ELF-1 (cell line): ENCODE measurements at regions not wholly inside any gene's neighbourhood (a gene's known extent, or its start where the extent isn't known, plus 50 kb on each side); places are given as distances from the start of the nearest gene placed in this dataset.

ENCODE experiments used
- DNase-seq: peaks from one replicate; pipeline ENCODE4 v3.0.0-alpha.2; 2016; ENCODE audit warnings: low read depth, low spot score

- DNase-seq: no peak
Observed at GRCh38 chr3:116767726-116768125, 58.1 kb downstream of the TUSC7 start.

GRCh38 chr3:116770815-116771450 lies 61.4 kb downstream of the TUSC7 start:
- peak; percentile 84 for DNase-seq

GRCh38 chr3:116776880-116777785 lies 67.6 kb downstream of the TUSC7 start:
- DNase-seq: peak; percentile 11

DNA sequence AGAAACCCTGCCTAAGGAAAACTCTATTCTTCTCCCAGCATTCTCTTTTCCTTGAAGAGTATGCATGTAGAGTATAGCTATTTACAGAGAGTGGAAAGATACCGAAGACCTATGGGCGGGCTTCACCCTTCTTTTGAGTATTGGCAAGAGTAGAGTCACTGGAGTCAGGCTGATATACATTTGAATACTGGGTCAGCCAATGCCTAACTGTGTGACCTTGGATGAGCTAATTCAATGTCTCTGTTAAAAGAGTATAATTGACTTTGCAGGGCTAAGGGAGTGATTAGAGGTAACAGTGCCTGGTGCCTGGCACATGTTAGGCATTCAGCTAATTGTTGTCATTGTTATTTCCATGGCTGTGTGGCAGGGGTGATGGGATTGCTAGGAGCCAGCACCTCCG lies 75.6 kb downstream of the TUSC7 start:
- no peak for DNase-seq

- DNase-seq: no peak
Observed at GRCh38 chr3:116802651-116803050, 93.1 kb downstream of the TUSC7 start.

GRCh38 chr3:116806351-116806750 lies 96.8 kb downstream of the TUSC7 start:
- DNase-seq: no peak

GRCh38 chr3:116808725-116809124 lies 99.1 kb downstream of the TUSC7 start:
- DNase-seq: no peak

DNA sequence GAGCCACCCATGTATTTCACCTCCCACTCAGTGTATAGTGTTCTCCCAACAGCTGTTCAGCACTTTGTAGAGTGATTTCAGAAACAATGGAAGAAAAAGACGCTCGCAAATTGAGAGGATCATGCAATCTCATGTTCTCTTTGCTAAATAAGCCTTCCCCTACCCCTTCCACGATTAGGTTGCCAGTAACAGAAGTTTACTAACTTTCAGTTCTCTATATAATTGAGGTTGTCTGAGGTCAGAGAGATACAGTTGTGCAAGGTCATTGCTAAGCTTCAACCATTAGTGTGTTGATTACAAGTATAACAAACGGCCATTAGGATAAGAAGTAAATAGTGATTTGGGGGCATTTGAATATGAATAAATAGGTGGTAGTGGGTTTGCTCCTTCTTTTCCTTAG lies 99.6 kb downstream of the TUSC7 start:
- DNase-seq: no peak

- no peak for DNase-seq
Observed at GRCh38 chr3:116811754-116812153, 102.2 kb downstream of the TUSC7 start.

DNA sequence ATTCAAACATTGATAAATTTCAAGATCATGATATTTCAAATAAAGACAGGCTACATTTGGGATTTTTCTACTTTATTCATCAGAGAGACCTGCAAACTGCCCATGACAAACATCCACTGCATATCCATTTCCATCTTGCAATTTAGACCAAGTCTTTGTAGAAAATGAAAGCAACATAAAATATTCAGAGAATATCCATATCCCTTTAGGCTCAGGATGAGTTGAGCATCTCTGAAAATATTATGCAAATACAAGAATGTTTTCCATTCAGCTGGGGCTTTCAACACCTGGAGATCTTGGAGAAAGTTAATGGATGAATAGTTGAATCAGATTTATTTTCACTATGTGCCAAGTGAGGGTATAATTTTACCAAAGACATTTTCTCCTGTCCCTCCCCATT lies 103.4 kb downstream of the TUSC7 start:
- DNase-seq: no peak

DNA sequence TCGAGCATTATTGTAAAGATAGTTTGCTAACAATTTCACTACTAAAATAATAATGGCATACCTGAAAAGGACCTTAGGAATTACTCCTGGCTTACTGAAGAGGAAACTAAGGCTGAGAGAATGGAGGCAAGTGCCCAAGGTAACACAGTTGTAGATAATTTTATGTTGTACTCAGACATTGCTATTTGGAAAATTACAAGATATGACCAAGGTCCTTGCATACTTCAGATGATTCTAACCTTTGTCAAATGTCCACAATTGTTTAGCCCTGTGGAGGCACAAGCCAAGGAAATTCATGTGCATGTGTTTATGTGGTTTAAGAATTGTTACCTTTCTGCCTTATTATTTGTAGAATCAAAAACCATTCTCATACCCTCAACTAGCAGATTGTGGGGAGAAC lies 105.7 kb downstream of the TUSC7 start:
- DNase-seq: no peak

DNA sequence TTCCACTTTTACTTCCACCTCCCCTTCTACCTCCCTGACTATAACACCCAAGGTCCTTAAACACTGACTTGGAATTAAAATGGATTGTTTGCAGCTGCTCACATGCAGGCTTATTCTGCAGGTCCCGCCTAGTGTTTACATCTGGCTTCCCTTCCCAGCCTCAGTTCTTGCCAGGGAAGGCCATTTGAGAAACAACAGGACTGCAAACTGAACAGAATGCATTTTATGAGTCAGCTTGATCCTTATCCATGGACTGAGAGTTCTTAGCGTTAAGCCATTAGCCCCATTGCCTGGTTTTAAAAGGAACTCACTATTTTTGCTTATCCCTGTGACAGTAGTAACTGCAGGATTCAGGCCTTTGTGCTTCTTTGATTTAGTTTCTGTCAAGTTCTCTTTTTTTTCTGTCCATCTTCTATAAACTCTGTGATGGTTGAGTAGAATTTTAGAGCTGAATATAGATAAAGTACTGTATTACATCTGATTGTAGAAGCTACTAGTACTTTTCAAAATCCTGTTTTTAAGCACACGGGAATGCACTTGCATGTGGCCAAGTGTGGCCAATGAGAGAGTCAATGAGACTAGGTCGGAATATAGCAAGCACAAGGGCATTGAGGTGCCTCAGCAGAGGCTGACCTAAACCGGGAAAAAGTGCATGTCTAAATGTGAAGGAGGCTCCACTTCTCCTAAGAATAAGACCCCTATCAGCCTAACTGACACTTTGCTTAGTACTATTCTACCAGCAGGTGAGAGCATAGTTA lies 106.4 kb downstream of the TUSC7 start:
- DNase-seq: peak; percentile 52

GRCh38 chr3:116821371-116821770 lies 111.8 kb downstream of the TUSC7 start:
- DNase-seq: no peak

GRCh38 chr3:116824208-116824607 lies 114.6 kb downstream of the TUSC7 start:
- no peak for DNase-seq

- no peak for DNase-seq
Observed at GRCh38 chr3:116833202-116833601, 123.6 kb downstream of the TUSC7 start.

- DNase-seq: no peak
Observed at GRCh38 chr3:116834816-116835215, 125.2 kb downstream of the TUSC7 start.

DNA sequence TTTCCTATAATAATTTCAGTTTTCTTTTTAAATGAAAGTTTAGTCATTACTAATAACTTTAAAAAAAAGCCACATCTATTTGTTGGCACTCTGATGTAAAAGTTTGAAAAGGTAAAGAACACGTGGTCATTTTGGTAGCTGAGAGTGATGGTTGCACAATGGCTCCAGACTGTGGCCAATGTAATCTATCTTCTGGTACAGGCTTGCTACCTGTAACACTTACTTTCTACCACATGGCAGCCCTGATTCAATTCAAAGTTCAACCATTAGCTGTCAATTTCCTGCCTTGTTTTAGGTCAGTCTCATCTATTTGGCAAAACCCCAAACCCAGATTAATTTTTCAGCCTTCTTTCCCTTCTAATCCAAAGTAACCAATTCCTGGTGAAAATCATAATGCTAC lies 126.1 kb downstream of the TUSC7 start:
- no peak for DNase-seq

GRCh38 chr3:116836286-116836685 lies 126.7 kb downstream of the TUSC7 start:
- no peak for DNase-seq

GRCh38 chr3:116837483-116837882 lies 127.9 kb downstream of the TUSC7 start:
- DNase-seq: no peak

GRCh38 chr3:116841003-116841735 lies 131.6 kb downstream of the TUSC7 start:
- DNase-seq: no peak

DNA sequence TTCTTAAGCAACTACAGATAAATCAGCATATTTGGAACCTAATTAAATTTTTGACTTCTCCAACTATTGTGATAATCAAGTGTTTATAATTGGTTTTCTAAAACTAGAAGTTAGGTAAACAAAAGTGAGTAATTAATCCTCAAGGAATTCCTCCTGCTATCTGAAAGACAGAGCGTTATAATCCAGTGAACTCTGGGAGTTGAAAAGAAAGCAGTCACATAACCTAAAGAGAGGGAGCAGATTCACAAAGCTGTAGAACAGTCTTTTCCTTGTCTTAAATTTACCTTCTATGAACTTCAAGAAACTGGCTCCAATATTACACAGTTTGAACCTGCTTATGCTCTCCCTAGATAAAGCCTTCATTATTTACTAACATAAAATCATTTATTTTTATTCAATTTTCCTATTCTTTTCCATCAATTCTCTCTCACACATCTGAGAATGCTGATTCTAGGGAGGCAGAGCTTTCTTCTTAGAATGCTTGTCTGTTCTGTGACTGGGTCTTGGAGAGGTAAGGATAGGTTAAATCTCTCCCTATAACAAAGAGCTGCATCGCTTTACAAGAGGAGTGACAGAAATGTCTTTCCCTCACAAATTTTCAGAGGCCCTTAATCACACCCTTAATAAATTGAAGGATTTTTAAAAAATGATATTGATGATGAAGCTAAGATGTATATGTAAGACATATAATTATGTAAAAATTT lies 132.8 kb downstream of the TUSC7 start:
- no peak for DNase-seq
